Mesothelial cell of epicardium (in vitro differentiated cells): ENCODE measurements at regions not wholly inside any gene's neighbourhood (a gene's known extent, or its start where the extent isn't known, plus 50 kb on each side); places are given as distances from the start of the nearest gene placed in this dataset.

Source experiments
- DNase-seq, 2 experiments: peaks; one replicate each; pipeline ENCODE4 v3.0.0; 2021; ENCODE audit warnings: low spot score in 2 of 2; ENCODE audit not compliant: unreplicated experiment in 2 of 2
- H3K27ac Mint-ChIP-seq: 2 replicates; pipeline ENCODE4 v1.8.0; 2021; ENCODE audit warnings: mixed read lengths
- H3K27me3 Mint-ChIP-seq: 2 replicates; pipeline ENCODE4 v1.8.0; 2021; ENCODE audit warnings: low read depth, mixed read lengths
- H3K36me3 Mint-ChIP-seq: 2 replicates; pipeline ENCODE4 v1.8.0; 2021; ENCODE audit warnings: mixed read lengths
- H3K4me1 Mint-ChIP-seq: 2 replicates; pipeline ENCODE4 v1.8.0; 2021; ENCODE audit warnings: mixed read lengths
- H3K4me3 Mint-ChIP-seq: 2 replicates; pipeline ENCODE4 v1.8.0; 2021; ENCODE audit warnings: mild to moderate bottlenecking, moderate library complexity, mixed read lengths
- H3K9me3 Mint-ChIP-seq: 2 replicates; pipeline ENCODE4 v1.8.0; 2021; ENCODE audit warnings: mixed read lengths
- CTCF ChIP-seq: fragments of 200-600 bp; sonication (generic); IDR thresholded peaks from one replicate; pipeline ENCODE4 v1.5.0; 2021; ENCODE audit warnings: antibody characterized with exemption; ENCODE audit not compliant: unreplicated experiment

GRCh38 chr13:91134803-91135184 is 212.7 kb upstream of the MIR17HG start:
- H3K4me3 Mint-ChIP-seq = no peak overlapping the region
- TF ChIP-seq CTCF = no peak
- H3K27ac Mint-ChIP-seq = no peak overlapping the region
- peaks cover 5% of the 10 kb centered on the region for H3K9me3 Mint-ChIP-seq
- H3K36me3 Mint-ChIP-seq = no peaks in the 10 kb centered on the region
- peaks cover 26% of the 10 kb centered on the region for H3K4me1 Mint-ChIP-seq
- no peak for DNase-seq
- H3K27me3 Mint-ChIP-seq = no peaks in the 10 kb centered on the region

- H3K4me1 Mint-ChIP-seq = peaks cover 26% of the 10 kb centered on the region
Observed at GRCh38 chr13:91135376-91135775, 212.1 kb upstream of the MIR17HG start.

GRCh38 chr13:91135968-91136367 is 211.5 kb upstream of the MIR17HG start:
- H3K27ac Mint-ChIP-seq = no peak overlapping the region
- no peak overlapping the region for H3K4me3 Mint-ChIP-seq
- H3K27me3 Mint-ChIP-seq = no peaks in the 10 kb centered on the region
- no peak for DNase-seq
- peaks cover 26% of the 10 kb centered on the region for H3K4me1 Mint-ChIP-seq
- H3K36me3 Mint-ChIP-seq = no peaks in the 10 kb centered on the region
- no peak for TF ChIP-seq CTCF
- peaks cover 5% of the 10 kb centered on the region for H3K9me3 Mint-ChIP-seq

More at GRCh38 chr13:91135376-91135775, 212.1 kb upstream of the MIR17HG start:
- TF ChIP-seq CTCF = no peak
- no peaks in the 10 kb centered on the region for H3K27me3 Mint-ChIP-seq
- no peaks in the 10 kb centered on the region for H3K36me3 Mint-ChIP-seq
- H3K27ac Mint-ChIP-seq = no peak overlapping the region
- H3K9me3 Mint-ChIP-seq = peaks cover 5% of the 10 kb centered on the region
- DNase-seq = no peak
- no peak overlapping the region for H3K4me3 Mint-ChIP-seq

- no peaks in the 10 kb centered on the region for H3K27me3 Mint-ChIP-seq
- peaks cover 28% of the 10 kb centered on the region for H3K4me1 Mint-ChIP-seq
- H3K4me3 Mint-ChIP-seq = no peak overlapping the region
- DNase-seq = no peak
- peaks cover 2% of the 10 kb centered on the region for H3K9me3 Mint-ChIP-seq
- no peak overlapping the region for H3K27ac Mint-ChIP-seq
- H3K36me3 Mint-ChIP-seq = no peaks in the 10 kb centered on the region
- TF ChIP-seq CTCF = no peak
Observed at GRCh38 chr13:91136806-91137205, 210.7 kb upstream of the MIR17HG start.

GRCh38 chr13:91139232-91139631 is 208.3 kb upstream of the MIR17HG start:
- Mint-ChIP-seq H3K27ac (no peak overlapping the region), H3K4me3 (no peak overlapping the region), H3K27me3 (no peaks in the 10 kb centered on the region), H3K9me3 (no peaks in the 10 kb centered on the region), H3K4me1 (peaks cover 49% of the 10 kb centered on the region), H3K36me3 (no peaks in the 10 kb centered on the region)
- no peak for TF ChIP-seq CTCF
- no peak for DNase-seq

- no peaks in the 10 kb centered on the region for H3K36me3 Mint-ChIP-seq
- H3K27ac Mint-ChIP-seq = no peak overlapping the region
Observed at GRCh38 chr13:91141543-91142061, 205.9 kb upstream of the MIR17HG start.

More at GRCh38 chr13:91141543-91142061, 205.9 kb upstream of the MIR17HG start:
- H3K9me3 Mint-ChIP-seq = no peaks in the 10 kb centered on the region
- no peak for TF ChIP-seq CTCF
- DNase-seq = no peak
- no peaks in the 10 kb centered on the region for H3K27me3 Mint-ChIP-seq
- H3K4me1 Mint-ChIP-seq = peaks cover 34% of the 10 kb centered on the region
- H3K4me3 Mint-ChIP-seq = no peak overlapping the region
